ENCODE measurements at regions not wholly inside any gene's neighbourhood (a gene's known extent, or its start where the extent isn't known, plus 50 kb on each side); places are given as distances from the start of the nearest gene placed in this dataset.

DNA sequence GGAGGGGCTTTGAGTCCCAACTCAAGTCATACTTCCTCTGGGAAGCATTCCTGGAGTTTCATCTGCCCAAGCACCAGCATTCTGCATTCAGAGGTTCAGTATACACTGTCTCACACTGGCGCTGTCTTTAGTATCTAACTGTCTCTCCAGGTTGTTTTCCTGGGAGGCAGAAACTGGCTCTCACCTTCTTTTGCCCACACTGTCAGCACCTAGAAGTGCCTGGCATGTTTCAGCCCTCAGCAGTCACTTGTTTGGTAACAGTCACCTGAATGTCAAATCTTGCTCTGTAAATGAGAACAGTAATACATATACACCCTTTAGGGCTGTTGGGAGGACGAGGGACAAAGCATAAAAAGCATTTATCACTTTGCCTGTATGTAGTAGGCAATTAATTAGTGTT lies 339.6 kb downstream of the UQCRFS1 start:
- TF ChIP-seq, protein P1, sequence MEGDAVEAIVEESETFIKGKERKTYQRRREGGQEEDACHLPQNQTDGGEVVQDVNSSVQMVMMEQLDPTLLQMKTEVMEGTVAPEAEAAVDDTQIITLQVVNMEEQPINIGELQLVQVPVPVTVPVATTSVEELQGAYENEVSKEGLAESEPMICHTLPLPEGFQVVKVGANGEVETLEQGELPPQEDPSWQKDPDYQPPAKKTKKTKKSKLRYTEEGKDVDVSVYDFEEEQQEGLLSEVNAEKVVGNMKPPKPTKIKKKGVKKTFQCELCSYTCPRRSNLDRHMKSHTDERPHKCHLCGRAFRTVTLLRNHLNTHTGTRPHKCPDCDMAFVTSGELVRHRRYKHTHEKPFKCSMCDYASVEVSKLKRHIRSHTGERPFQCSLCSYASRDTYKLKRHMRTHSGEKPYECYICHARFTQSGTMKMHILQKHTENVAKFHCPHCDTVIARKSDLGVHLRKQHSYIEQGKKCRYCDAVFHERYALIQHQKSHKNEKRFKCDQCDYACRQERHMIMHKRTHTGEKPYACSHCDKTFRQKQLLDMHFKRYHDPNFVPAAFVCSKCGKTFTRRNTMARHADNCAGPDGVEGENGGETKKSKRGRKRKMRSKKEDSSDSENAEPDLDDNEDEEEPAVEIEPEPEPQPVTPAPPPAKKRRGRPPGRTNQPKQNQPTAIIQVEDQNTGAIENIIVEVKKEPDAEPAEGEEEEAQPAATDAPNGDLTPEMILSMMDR (IDR thresholded peaks at IDR 0.05), result no peak
- TF ChIP-seq EP300 (IDR thresholded peaks at IDR 0.05), result no peak
